IPS DF 19.7 (cell line): ENCODE measurements at regions not wholly inside any gene's neighbourhood (a gene's known extent, or its start where the extent isn't known, plus 50 kb on each side); places are given as distances from the start of the nearest gene placed in this dataset.
A peak's percentile ranks its signal among the peaks of the same experiment; 100 is the strongest.
"Not testable (repeated sequence)": the region's sequence is repeated elsewhere in the genome, so short reads cannot be mapped to it uniquely, and the experiment has no call there.

Source experiments
- DNase-seq: peaks from one replicate; pipeline ENCODE4 v3.0.0-alpha.2; 2013; ENCODE audit warnings: low read depth, low spot score

DNA sequence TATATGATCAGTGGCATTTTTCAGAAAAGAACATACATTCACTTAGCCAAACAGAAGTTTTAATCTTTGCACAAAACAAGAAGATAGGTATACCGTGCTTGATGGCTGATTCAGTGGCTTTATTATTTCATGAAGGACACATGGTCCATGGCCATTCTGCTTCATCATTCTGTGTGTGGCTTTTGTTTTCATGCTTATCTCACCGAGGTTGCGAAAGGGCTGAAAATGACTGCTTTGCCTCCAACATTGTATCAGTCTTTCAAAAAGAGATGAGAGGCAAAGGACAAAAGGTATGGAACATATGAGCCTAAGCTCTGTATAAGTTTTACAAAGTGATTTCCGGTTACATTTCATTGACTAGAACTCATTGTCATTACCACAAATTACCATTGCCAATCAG, 541.1 kb downstream of the RAB28 start:
- DNase-seq: no peak

DNA sequence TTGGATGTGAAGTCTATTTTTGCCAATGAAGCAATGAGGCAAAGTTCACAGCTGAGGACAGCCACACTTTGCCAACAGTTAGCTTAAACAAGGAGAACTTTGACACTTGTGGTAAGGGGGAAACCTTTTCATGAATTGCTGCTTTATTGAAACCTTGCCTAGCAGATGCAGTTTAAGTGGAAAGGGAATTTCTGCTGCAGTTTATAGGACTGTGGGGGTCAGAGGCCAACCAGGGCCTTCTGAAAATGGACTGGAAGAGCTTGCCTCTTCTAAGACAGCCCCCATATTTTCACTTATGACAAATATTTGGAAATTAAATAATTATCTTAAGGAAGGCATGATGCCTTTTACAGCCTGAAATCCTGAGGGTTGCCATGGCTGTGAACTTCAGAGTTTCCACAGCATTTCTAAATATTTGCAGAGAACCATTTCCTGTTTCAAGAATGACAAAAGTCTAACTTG, 550.3 kb downstream of the RAB28 start:
- DNase-seq: no peak

DNA sequence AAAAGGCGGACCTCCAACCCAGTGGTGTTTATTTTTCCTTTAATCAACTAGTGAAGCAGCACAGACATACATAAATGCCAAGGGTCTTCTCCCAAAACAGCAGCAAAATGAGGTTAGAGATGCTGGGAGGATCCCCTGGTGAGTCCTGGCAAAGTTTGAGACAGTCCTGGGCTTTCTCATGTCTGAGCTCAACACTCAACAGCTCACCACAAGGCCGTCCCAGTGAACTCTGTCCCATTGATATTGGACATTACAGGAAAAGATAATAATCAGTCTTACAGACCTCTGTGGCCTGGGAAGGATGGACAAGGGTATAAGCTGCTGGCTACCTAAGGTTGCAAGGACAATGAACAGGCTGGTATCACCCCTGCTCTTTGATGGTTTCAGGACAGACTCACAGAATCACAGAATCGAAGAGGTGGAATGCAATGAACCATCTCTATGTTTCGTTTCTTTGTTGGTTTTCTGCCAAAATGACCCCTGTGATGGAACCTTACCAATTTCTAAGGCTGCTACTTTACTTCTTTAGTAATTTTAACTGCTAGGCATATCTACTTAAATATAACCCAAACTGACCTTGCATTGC, 551.8 kb downstream of the RAB28 start:
- no peak for DNase-seq

DNA sequence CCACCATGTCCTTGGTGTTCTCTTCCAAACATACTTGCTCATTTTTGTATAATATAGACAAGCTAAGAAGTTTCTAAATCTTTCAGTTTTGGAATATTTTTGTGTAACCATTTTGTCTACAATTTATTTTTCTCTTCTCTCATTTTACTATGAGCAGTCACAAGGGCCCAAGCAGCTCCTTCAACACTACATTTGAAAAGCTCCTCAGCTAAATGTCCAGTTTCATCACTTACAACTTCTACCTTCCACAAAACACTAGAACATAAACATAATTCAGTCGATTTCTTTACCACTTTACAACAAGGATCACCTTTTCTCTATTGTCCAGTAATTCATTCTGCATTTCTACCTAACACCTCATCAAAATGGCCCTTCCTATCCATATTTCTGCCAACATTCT, 554.4 kb downstream of the RAB28 start:
- DNase-seq: no peak

DNA sequence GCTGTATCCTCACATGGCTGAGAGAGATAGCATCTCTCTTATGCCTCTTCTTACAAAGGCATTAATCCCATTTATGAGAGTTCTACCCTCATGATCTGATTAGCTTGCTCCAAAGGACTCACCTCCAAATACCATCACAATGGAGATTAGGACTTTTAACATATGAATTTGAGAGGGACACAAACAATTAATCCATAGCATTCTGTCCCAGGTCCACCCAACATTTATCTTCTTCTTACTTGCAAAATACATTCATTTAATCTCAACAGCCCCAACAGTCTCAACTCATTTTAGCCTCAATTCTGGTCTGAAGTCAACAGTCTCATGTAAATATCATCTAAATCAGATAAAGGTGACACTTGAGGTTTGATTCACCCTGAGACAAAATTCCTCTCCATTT, 555.4 kb downstream of the RAB28 start:
- no peak for DNase-seq

DNA sequence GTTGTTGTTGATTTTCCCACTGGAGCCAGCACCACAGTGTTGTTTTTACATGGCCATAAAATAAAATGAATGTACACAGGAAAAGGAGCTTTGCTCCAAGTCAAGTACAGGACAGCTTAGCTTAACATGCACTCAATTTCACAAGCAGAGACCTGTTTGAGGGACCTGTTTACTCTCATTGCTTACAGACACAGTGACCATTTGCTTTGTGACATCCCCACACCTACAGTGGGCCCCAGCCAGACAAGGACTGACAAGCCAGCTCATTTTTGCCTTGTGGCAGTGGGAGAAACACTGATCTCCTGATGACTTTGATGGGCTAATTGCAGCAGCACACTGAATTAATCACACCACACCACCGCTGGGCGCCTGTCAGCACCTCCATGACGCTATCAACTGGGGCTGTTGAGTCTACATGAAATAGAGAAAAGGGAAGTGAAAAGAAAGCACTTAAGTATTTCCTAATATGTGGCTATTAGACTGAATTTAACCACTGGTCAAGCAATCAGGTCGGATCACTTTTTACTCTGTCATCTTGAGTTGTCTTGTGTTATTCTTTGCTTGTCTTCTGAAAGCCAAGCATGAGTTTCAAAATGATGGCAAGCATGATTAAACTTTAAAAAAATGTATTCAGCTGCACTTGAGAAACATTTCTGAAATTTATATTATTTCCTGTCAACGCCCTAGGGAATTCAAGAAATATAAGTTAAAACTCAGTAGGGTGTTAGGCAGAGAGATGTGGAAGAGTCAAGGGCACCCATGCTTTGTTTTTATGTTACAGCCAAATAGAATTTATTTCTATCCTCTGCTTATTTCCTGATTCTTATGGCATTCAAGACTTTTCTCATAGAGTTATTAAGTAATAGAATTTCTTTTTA, 557.7 kb downstream of the RAB28 start:
- DNase-seq: no peak

DNA sequence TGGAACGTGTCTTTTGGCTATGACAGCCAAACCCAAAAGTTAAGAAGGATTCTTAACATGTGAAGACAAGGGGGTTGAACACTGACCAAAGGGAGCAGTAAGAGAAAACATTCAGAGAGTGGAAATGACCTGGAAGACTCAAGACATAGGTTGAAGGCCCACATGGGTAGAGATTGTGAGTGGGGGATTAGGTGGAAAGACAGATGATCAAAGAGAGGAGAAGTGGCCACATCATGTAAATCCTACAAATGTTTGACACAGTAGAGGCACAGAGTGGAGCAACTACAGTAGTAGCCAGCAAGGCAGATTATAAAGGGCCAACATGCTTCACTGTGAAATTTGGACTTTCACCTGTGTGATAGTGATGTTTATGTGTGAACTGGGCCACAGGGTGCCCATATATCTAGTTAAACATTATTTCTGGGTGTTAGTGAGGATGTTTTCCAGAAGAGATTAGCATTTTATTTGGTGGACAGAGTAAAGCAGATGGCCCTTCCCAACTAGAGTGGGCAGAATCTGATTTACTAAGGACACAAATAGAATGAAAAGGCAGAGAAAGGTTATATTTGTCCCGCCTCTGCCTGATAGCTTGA, 559.3 kb downstream of the RAB28 start:
- no peak for DNase-seq

DNA sequence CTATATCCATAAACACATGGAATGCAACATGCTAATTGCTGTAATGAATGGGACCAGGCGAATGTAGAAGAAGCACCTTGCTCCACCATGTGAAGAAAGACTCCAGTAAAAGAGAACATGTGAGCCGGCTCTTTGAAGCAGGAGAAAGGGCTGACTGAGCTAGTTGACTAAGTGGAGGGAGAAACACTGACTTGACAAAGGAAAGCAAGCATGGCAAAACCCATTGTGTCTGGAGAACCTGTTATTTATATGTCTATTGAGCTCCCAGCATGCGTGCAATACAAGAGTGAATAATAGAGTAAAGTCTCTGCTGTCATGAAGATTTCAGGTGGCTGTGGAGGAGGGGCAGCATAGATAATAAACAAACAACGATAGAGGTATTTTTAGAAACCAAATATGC, 559.9 kb downstream of the RAB28 start:
- peak; percentile 5 for DNase-seq

DNA sequence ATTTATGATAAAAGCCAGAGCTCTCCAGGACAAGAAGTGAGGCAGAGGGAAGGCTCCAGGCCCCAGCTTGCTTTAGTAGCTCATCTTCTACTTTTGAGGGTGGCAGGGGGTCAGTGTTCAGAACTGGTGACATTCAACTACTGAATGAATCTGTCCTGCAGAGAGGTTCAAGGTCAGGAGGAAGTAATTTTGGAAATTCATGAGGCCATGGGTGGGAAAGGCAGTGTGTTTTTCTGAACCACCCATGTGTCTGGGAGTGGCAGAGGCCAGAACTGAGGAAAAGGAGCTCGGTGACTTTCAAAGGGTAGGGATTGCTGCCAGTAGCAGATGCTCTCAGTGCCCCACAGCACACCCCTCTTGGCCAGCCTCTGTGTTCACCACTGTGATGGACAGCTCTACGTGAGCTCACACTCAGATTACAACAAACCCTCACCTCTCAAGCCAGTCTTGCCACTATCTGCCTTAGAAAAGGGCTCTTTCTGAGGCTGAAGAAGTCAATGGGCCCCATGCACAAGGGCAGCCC, 571.2 kb downstream of the RAB28 start:
- DNase-seq: no peak

DNA sequence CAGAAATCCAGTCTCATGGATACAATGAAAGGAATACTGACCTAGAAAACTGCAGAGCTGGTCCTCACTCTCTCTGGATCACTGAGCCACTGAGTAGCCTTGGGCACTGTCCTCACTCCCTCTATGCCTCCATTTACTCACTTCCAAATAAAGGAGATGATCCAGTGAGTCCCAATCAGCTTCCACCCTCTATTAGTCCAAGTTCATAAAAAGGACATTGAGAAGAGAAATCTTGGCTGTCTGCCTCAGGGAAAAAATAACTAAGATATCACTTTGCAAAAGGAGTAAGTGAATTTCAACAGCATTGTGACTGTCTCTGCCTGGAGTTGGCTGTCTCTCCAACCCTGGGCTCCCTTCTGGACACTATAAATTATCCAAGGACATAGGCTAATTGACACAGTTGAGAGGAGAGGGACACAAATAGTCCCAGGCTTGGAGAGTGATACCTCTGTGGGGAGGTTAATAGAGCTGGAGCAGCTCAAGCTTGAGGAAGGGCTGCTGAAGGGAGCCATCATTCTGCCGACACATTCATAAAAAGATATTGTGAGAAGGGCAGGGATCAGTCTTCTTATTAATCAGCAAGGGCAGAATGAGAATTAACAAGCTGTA, 572.3 kb downstream of the RAB28 start:
- DNase-seq: no peak

DNA sequence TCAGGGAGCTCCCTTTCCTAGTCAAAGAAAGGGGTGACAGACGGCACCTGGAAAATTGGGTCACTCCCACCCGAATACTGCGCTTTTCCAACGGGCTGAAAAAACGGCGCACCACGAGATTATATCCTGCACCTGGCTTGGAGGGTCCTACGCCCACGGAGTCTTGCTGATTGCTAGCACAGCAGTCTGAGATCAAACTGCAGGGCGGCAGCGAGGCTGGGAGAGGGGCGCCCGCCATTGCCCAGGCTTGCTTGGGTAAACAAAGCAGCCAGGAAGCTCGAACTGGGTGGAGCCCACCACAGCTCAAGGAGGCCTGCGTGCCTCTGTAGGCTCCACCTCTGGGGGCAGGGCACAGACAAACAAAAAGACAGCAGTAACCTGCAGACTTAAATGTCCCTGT, 580.5 kb downstream of the RAB28 start:
- not testable (repeated sequence) for DNase-seq

DNA sequence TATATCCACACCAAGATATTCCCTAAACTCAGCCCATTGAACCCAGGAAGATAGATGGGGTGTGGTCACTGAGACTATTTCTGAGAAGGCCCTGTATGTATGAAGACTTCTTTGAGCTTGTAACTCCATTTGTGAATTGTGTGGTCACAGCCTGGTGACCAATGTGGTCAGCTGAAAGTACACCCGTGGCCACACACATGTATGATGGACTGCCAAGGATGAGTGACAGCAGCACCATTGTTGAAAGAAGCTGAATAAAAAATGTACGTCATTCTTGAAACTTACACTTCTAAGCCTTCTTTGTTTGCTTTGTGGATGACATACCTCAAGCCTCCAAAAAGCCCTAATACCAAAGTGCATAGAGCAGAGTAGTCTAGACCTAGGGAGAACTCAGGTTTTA, 581.4 kb downstream of the RAB28 start:
- no peak for DNase-seq

DNA sequence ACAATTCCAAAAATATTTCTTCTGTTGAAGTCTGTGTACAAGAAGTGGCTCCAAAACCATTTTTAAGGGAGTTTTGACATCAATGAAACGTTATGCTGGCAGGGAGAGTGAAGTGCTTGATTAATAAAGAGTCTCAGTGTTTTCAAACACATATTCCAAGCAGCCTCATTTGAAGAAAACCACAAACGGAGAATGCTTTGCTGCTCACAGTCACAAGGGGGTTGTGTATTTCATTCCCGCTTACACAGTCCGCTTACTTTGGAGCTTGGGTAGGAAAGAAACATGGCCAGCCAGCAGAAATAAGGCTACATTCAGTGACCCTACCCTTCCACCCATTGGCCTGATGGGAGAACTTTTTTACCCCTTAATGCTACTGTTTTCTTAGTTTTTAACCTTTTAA, 586.2 kb downstream of the RAB28 start:
- DNase-seq: no peak

DNA sequence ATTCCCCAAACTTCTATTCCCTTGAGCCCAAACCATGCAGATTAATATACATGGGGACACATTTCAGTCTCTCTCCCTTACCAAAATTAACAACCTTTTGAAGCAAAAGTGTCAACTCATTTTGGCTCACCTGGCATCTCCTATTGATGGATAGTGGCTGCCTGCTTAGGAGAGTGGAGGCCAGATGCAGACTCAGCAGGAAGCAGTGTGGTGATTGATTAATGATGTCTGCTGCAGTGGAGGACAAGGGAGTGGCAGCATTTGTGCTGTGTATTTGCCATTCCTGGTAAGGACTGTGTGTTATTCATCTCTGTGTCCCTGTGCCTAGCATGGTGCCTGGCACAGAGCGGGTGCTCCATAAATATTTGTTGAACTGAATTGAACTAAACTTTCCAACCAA, 590.1 kb downstream of the RAB28 start:
- DNase-seq: no peak

DNA sequence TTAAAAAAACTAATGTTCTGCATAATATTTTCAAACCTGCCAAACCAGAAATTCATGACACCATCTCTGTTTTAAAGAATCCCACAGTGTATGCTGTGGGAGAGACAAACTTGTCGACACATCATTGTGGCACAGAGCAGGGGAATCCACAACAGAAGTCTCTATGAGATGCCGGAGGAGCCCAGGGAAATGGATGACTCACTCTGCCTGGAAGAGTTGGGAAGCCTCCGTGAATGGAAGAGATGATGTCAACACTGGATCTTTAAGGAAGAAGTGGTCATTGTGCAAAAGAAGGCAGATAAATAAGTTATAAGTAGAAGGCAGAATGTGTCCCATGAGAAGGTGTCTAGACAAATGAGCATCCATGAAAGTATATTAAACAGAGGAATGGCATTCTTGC, 595.1 kb downstream of the RAB28 start:
- no peak for DNase-seq

DNA sequence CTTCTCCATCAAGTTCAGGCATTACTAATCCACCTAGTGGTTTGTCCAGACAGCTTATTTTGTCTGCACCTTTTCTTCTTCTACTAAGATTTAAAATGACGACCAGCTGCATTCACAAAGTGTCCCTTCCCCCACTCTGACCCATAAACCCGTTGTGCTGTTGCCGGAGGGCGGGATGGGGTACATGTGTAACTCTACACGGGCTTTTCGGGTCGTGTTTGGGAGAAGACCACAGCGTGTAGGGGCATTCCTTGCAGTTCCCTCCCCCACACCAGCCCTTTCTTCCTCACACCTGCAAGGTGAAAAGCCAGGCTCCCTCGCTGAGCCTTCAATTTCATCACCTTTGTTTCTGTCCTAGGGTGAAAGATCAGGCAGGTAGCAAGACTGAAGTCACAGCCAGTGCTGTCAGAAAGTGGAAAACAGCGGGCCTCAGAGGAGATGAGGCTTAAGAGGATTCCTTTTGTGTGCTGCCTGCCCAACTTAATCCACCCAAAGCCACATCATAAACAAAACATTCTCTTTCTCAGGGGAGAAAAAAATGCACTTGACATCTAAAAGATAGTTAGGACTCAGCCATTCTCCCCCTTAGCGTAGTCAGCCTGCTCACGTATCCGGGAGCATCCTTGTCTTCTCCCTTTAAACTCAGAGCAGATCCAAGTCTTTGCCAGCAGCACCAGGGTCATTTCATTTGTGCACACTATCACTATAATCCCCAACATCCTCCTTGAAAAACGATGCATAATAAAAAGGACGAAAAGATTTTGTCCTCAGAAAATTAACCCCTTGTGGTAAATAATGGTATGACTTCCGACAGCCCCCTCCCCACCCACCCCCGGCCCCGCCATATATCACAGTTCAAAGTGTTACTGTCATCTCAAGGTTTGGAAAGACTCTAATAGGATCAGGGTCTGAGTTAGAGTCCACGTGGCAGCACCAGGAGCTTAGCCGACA, 599.0 kb downstream of the RAB28 start:
- DNase-seq: peak; percentile 28

DNA sequence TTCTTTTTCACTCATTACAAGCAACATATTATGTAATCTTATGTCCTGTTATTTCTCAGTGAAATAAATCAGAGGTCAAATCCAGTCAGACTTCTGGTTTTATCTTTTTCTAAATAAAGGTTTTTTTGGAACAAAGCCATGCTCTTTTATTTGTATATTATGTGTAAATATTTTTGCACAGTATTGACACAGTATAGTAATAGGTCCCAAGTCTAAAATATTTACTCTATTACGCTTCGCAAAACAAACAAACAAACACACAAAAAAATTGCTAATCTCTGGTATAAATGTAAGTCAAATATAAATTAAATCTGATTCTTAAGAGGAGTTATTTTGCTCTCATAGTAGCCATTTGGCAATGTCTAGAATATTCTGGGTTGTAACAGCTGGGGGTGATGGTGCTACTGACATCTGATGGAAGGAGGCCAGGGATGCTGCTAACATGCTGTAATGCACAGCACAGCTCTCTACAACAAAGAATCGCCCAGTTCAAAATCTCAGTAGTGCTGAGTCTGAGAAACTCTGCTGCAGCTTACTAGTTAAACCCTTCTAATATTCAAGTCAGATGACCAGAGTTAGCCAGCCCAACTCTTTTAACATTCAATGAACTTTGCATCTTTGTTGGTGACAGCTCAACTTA, 602.1 kb downstream of the RAB28 start:
- DNase-seq: no peak

DNA sequence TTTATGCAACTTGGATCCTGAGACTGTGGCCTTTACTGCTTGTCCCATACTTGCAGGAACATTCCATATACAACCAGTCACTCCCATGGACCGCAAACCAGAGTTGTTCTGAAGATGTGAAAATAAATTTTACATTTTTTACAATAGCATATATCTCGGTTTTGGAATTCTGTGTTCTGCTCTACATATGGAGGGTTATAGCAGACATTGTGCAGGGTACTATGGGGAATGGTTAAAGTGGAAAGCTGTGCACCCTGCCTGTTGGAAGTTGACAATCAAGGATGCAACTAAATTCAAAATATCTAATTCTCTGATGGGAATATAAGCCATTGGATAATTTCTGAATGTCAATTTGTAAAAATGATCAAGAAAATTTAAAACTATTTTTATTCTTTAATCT, 603.3 kb downstream of the RAB28 start:
- no peak for DNase-seq

DNA sequence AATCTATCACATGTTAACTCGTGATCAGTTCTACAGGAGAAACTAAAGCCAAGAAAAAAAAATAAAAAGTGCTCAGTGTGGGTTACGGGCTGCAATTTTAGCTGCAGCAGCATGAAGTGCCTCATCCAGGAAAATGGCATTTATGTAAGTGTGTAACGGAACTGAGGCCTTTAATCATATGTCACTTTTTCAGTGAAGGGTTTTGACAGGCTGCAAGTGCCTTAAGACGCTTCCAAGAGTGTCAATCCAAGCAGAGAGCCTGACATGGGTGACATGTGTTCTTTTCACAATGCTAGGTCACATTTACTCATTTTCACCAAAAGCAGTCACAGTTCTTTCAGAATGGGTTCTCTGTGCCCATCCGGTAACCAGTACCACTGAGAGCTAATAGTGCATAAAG, 604.6 kb downstream of the RAB28 start:
- DNase-seq: no peak

DNA sequence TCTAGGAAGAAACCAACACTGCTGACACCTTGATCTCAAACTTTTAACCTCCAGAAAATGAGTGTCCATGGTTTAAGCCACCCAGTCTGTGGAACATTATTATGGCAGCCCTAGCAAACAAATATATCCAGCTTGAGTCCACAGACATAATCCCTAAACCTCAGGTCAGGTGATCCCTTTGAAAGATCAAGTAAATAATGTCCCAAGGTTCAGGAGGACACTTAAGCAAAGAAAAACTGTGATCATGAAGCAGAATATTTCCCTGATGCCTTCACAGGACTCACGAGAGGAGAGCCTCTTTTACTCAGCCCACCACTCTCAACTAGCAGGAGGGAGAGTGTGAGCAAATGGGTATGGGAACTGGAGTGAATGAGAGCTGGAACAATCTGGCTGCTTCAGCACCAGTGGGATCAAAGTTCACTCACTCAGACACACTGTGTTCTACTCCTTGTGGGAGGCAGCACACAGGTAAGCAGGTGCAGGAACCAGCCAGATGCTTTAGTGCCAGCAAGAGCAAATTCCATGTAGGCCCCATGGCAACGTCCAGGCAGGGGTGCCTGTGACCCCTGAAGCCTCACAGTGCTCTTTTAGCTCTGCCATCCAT, 608.4 kb downstream of the RAB28 start:
- DNase-seq: no peak
